Activated T-cell treated with anti-CD3 and anti-CD28 coated beads for 4 hours (primary cell): ENCODE measurements at regions not wholly inside any gene's neighbourhood (a gene's known extent, or its start where the extent isn't known, plus 50 kb on each side); places are given as distances from the start of the nearest gene placed in this dataset.

Experiments used
- DNase-seq: peaks from one replicate; pipeline ENCODE4 v3.0.0-alpha.2; 2020

DNA sequence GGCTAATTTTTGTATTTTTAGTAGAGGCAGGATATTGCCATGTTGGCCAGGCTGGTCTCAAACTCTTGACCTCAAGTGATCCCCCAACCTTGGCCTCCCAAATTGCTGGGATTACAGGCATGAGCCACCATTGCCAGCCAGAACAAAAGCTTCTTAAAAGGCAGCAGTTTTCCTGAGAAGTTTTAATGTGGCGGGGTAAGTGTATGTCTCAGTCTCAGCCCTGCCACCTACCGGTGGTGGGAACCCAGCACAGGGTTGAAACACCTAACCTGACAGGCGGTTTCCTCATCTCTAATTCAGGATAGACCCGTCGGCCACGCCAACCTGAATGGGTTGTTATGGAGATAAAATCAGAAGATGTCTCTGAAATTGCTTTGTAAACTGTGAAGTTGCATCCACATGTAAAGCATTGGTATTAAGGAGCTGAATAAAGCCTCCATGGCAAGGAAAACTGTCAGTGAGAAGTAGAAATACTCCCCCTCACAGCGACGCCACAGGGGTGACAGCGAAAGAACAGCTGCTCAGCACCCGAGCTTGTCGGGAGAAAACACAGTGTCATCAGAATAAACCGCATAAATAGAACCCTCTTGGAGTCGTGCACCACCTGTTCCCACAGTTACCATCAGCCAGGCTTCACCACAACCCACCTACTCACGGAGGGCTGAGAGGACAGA is 165.9 kb upstream of the NCAM1 start:
- no peak for DNase-seq

DNA sequence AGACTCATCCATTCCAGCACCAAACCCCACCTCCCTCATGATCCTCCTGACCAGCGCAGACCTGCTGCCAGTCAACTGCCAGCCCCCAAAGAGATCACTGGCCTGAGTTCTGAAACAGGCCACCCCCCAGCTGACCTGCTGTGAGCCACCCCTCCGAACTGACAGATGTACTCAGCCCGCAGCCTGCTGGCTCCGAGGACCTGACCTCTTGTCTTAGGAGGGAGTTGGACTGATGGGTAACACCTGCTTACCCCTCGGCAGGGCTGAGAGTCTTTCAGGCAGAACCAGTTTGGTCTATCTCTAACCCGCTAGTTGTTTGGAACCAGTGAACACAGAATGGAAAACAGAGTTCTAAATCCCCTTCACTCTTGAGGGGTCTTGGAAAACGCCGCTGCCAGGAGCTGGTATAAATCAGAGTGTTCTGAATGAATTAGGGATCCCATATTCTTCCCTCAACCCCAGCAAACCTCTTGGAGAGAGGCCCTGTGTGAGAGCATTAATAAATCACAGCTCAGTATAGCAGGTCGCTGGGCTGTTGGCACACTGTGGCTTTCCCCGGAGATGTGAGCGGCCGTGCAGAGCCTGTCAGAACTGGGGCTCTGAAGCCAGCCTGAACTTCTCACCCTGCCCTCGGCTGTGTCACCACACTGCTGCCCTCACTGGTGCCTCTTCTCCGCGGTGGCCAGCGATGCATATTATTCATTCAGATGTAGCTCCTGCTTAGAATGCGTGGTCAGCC is 165.1 kb upstream of the NCAM1 start:
- DNase-seq: no peak

DNA sequence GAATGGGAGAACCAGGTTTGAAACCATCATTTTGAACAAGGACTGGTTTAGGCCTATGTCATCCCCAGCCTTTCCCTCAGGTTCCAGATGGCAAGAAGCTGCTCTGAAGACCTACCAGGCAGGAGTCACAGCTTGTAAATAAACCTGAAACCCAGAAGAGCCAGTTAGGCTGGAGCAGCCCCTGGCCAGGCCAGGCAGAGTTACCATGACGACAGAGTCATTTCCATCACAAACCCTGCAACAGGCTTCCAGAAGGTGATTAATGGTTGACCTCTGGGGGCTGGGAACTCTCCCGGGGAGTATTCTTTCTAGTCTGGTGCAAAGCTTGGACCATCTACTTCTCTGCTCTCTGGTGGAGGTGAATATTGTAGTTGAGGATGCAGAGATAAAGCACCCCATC is 164.1 kb upstream of the NCAM1 start:
- DNase-seq: no peak

DNA sequence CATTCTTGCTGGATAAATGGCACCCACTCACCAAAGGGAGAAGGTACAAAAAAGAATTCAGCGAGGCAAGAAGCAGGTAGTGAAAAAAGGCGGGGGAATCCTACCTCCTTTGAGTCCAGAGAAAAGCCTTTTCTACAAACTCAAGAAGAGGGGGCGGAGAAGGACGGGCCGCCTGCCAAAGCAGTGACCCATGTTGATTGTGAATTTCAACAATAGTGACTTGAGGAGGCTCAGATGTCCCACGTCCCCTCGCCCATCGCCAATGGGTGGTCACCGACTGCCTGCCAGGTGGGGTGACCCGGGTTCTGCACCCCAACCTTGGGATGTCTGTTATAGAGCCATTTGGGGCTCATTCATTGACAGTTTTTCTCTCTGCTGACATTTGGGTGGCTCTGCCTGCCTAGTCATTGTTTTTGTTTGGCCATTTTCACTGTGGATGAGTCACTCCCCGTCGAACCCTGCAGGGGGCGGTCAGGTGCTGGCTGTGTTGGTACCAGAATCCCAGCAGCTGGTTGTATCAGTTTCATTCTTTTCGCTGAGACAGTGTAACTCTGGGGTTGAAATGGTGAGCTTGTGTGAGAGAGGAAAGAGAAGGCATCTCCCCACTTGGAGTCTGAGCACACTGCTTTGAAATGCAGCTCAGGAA is 163.4 kb upstream of the NCAM1 start:
- no peak for DNase-seq

- DNase-seq: no peak
These were observed 160.0 kb upstream of the NCAM1 start for GRCh38 chr11:112801025-112801816.

DNA sequence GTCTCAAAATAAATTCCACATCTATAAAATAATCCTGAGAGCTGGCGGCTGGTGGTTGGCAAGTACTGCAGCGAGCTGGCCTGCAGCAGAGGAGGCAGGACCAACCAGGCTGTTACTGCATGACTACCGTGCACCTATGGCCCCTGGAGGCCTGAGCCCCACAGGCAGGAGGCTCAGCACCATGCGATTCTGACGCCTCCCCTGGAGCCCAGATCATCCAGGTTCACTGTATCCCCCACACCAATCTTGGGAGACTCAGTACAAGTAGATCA is 159.5 kb upstream of the NCAM1 start:
- DNase-seq: no peak

GRCh38 chr11:112805658-112806057 is 155.6 kb upstream of the NCAM1 start:
- DNase-seq: no peak

GRCh38 chr11:112806256-112806655 is 155.0 kb upstream of the NCAM1 start:
- DNase-seq: no peak

DNA sequence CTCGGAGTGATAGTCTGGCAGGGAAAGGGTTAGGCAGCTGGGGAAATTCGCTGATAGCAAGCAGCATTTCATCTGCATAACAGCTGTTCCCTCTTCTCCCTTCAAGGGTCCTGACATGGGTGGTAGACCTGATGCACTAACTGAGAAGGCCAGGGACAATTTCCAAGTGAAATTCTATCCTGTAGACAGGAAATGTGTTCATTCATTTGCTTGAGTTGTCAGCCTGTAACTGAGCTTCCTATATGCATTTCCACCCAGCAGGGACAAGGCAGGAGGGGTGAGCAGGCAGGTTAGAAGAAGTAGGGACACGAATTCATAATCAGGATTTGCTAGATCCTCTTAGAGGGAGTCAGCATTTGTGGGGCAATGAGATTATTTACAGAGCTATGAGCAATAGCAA is 154.3 kb upstream of the NCAM1 start:
- DNase-seq: no peak

DNA sequence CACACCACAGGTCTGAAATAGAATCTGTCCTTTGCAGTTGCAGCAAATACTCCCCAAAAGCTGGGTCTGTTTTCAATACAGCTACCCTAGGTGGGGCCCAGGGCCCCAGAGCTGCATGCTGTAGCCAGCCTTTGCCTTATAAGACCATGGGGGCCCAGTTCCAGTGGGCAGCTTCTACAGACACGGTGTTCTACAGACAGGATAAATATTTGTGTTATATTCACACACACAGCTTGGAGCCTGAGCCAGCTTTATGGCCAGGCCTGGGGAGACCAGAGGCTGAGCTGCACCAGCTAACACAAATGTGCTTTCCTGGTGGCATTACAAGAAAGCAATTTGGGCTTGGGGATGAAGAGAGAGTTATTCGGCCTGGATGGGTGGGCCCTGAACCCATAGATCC is 151.8 kb upstream of the NCAM1 start:
- no peak for DNase-seq

DNA sequence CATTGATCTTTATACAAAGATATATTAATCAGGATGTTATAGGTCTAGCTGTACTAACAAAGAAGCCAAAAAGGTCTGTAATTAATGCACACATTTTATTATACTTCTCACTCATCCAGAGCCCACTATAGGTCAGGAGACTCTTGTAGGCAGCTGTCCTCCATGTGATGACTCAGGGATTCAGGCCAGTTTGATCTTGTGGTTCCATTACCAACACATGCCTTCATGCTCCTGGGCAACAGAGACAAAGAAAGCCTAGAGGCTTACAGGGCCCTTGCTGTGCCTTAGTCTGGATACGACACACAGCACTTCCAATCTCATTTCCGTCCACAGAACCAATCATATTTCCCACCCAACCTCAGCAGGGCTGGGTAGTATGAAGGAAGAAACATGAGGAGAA is 150.3 kb upstream of the NCAM1 start:
- no peak for DNase-seq

GRCh38 chr11:112811783-112812182 is 149.4 kb upstream of the NCAM1 start:
- DNase-seq: no peak

DNA sequence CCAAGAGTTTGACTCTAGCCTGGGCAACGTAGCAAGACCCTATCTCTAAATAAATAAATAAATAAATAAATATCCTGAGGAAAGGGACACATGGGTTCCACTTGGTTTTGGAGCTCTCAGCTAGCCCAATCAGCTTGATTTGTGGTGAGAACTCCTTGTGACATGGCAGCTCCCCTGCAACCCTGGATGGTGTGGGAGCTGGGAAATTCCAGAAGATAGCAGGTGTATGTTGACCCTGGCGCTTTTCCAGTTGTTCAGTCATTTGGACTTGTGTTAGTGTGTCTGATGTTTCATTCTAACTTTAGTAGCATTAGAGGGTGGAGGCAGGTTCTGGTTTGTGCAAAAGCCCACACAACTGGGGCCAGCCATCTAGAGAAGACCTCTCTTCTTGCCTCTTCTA is 148.5 kb upstream of the NCAM1 start:
- no peak for DNase-seq

- no peak for DNase-seq
These were observed 147.1 kb upstream of the NCAM1 start for GRCh38 chr11:112814168-112814567.

GRCh38 chr11:112817376-112817775 is 143.8 kb upstream of the NCAM1 start:
- DNase-seq: no peak

DNA sequence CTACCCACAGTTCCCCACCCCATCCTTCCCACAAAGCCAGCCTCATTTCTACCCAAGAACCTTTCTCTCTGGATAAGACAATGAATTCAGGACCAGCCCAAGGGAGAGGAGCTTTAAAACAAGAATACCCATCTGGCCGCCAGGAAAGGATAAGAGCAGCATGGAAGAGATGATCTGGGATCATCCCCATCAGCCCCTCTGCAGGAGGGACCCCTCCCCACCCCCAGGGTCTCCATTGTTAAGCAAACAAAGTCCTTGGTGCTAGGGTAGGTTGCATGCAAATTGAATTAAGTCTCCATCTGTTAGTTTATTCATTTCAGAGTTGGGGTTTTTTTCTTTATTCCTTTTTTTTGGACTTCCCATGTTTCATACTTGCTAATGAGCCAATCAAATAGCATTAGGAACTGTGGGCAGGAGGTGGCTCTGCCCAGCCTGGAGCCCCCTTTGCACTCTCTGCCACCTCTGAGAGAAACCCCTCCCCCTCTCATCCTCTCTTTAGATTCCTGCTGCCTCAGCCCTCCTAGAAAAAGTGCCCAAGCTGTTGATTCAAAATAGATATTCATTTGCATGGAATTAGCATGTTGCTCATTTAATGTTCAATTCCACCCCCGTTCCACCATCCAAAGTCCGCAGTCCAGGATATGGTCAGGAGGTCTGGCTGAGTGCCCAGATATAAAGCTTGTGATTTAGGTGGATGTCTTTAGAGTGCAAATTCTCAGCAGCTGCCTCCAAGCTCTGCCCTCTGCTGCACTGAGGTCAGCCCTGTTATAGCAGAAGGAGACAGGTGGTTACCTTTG is 138.5 kb upstream of the NCAM1 start:
- no peak for DNase-seq

- DNase-seq: no peak
These were observed 135.2 kb upstream of the NCAM1 start for GRCh38 chr11:112826026-112826425.

- no peak for DNase-seq
These were observed 134.4 kb upstream of the NCAM1 start for GRCh38 chr11:112826788-112827187.

DNA sequence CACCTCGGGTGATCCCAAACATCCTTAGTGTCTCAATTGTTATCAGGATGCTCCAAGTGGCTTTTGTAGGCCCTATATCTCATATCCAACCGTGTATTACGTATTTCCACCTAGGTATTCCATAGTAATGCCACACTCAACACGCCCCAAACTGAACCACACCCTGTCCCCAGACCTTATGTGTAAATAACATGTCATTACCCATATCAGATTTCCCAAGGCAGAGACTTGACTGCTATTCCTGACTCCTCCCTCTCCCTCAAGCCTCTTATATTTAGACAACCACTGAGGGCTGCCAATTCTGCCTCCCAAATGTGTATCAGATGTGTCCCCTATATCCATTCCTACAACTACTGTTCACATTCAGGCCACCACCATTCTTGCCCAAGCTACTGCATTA is 132.8 kb upstream of the NCAM1 start:
- no peak for DNase-seq

DNA sequence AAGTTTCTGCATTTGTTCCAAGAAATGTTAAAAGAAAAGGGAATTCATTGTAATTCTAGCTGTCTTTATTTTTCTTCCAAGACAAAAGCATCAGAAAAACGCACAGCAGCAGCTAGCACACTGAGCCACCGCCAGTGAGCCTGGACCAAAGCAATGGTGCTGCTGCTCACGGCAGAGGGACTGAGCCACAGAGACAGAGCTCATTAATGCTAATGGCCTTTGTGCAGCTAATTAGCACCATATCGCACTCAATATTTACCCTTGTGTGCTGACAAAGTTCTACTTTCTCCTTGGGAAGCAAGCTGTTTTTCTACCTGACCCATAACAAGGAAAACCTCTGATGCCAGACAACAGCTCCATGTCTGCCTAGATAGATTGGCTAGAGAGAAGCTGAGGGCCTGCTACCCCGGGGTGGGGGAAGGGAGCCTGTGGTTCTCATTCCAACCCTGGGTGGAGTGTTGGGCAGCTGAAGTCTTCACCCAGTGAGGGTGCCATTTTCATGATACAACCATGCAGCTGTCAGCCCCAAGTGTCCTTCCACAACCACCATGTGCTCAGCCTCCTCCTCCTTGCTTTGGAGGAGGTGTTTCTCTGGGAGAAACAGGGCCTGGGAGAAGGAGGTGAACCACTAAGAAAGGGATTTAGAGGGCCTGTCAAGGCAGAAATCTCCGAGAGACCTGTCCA is 131.1 kb upstream of the NCAM1 start:
- no peak for DNase-seq

DNA sequence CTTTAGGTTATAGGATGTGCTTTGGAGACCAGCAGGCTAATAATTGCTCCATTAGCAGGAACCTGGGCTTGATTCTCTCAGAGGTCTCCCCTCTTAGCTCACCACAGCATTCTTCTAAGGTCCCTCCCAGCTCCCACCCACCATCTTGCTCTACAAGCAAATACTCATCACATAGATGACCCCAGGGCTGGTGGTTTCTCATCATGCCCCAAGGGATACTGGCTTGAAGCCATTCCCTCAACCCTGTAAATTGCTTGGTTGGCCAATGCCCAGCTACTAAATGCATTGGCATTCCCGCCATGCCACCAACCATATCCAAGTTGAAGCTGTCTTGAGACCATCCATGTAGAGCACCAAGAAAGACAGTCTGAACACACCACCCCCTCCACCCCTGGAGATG is 130.2 kb upstream of the NCAM1 start:
- no peak for DNase-seq
